HEK293T (cell line): ENCODE measurements at regions not wholly inside any gene's neighbourhood (a gene's known extent, or its start where the extent isn't known, plus 50 kb on each side); places are given as distances from the start of the nearest gene placed in this dataset.
"Not testable (repeated sequence)": the region's sequence is repeated elsewhere in the genome, so short reads cannot be mapped to it uniquely, and the experiment has no call there.

Experiments used
- ARNT ChIP-seq: fragments of 450-650 bp; IDR thresholded peaks from 2 replicates; pipeline ENCODE4 v1.6.1; 2017; ENCODE audit warnings: mild to moderate bottlenecking
- BHLHE40 ChIP-seq: fragments of 450-650 bp; IDR thresholded peaks from 2 replicates; pipeline ENCODE4 v1.6.1; 2016; ENCODE audit warnings: mild to moderate bottlenecking, moderate library complexity, borderline replicate concordance
- ELF4 ChIP-seq: fragments of 450-650 bp; IDR thresholded peaks from 2 replicates; pipeline ENCODE4 v1.6.1; 2017; ENCODE audit warnings: antibody characterized with exemption
- FOXA1 ChIP-seq: fragments of 450-650 bp; IDR thresholded peaks from 2 replicates; pipeline ENCODE4 v1.6.1; 2016; ENCODE audit warnings: mild to moderate bottlenecking
- FOXK2 ChIP-seq: fragments of 450-650 bp; IDR thresholded peaks from 2 replicates; pipeline ENCODE4 v1.6.1; 2016; ENCODE audit warnings: mild to moderate bottlenecking
- HDGF ChIP-seq: fragments of 450-650 bp; IDR thresholded peaks from 2 replicates; pipeline ENCODE4 v1.6.1; 2017; ENCODE audit warnings: antibody characterized with exemption, borderline replicate concordance
- LEF1 ChIP-seq: fragments of 450-650 bp; IDR thresholded peaks from 2 replicates; pipeline ENCODE4 v1.6.1; 2017; ENCODE audit warnings: mild to moderate bottlenecking, borderline replicate concordance
- NFRKB ChIP-seq: fragments of 450-650 bp; IDR thresholded peaks from 2 replicates; pipeline ENCODE4 v1.6.1; 2016; ENCODE audit warnings: mild to moderate bottlenecking, moderate library complexity
- SP1 ChIP-seq: fragments of 450-650 bp; IDR thresholded peaks from 2 replicates; pipeline ENCODE4 v1.6.1; 2017
- TARDBP ChIP-seq: fragments of 450-650 bp; IDR thresholded peaks from 2 replicates; pipeline ENCODE4 v1.6.1; 2016
- TF ChIP-seq, protein P1 (sequence below): fragments of 450-650 bp; IDR thresholded peaks from 2 replicates; pipeline ENCODE4 v1.6.1; 2016

- TF ChIP-seq, protein P1, sequence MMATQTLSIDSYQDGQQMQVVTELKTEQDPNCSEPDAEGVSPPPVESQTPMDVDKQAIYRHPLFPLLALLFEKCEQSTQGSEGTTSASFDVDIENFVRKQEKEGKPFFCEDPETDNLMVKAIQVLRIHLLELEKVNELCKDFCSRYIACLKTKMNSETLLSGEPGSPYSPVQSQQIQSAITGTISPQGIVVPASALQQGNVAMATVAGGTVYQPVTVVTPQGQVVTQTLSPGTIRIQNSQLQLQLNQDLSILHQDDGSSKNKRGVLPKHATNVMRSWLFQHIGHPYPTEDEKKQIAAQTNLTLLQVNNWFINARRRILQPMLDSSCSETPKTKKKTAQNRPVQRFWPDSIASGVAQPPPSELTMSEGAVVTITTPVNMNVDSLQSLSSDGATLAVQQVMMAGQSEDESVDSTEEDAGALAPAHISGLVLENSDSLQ, result not testable (repeated sequence)
- TF ChIP-seq FOXA1, BHLHE40, NFRKB, SP1, ARNT, ELF4, TARDBP, LEF1, FOXK2, HDGF: not testable (repeated sequence)
Measured at GRCh38 chr9:6103911-6104310, 88.5 kb upstream of the RANBP6 start.
